Loucy (cell line): ENCODE measurements at regions not wholly inside any gene's neighbourhood (a gene's known extent, or its start where the extent isn't known, plus 50 kb on each side); places are given as distances from the start of the nearest gene placed in this dataset.

Experiments used
- H2AFZ ChIP-seq: fragments of 200-600 bp; sonication (generic); 2 replicates; pipeline ENCODE4 v1.6.0; 2016; ENCODE audit warnings: antibody characterized with exemption, mild to moderate bottlenecking, low read length, moderate library complexity
- H3F3A ChIP-seq: fragments of 200-600 bp; 2 replicates; pipeline ENCODE4 v1.6.0; 2016; ENCODE audit warnings: antibody characterized with exemption, low read depth, mild to moderate bottlenecking
- H3K27me3 ChIP-seq: fragments of 200-600 bp; sonication (generic); 2 replicates; pipeline ENCODE4 v1.6.1; 2014; ENCODE audit warnings: low read length, mild to moderate bottlenecking; ENCODE audit not compliant: insufficient read depth, poor library complexity, severe bottlenecking
- H3K36me3 ChIP-seq: fragments of 200-600 bp; sonication (generic); 2 replicates; pipeline ENCODE4 v1.6.1; 2016; ENCODE audit warnings: low read length; ENCODE audit not compliant: insufficient read depth
- H3K4me1 ChIP-seq: fragments of 200-600 bp; sonication (generic); 2 replicates; pipeline ENCODE4 v1.5.1; 2014; ENCODE audit warnings: low read length, mild to moderate bottlenecking; ENCODE audit not compliant: insufficient read depth, poor library complexity, severe bottlenecking
- H3K4me2 ChIP-seq: fragments of 200-600 bp; sonication (generic); 2 replicates; pipeline ENCODE4 v1.6.0; 2014; ENCODE audit warnings: antibody characterized with exemption, low read length, low read depth, mild to moderate bottlenecking; ENCODE audit not compliant: poor library complexity, severe bottlenecking
- H3K4me3 ChIP-seq: fragments of 200-600 bp; sonication (generic); 2 replicates; pipeline ENCODE4 v1.5.1; 2014; ENCODE audit warnings: low read length, mild to moderate bottlenecking, mixed read lengths; ENCODE audit not compliant: poor library complexity, severe bottlenecking
- H3K79me2 ChIP-seq: fragments of 200-600 bp; sonication (generic); 2 replicates; pipeline ENCODE4 v1.6.1; 2014; ENCODE audit warnings: low read length; ENCODE audit not compliant: insufficient read depth
- H3K9ac ChIP-seq: fragments of 200-600 bp; sonication (generic); 2 replicates; pipeline ENCODE4 v1.6.0; 2014; ENCODE audit warnings: mild to moderate bottlenecking, low read depth, low read length, moderate library complexity; ENCODE audit not compliant: poor library complexity, severe bottlenecking
- H3K9me2 ChIP-seq: fragments of 200-600 bp; sonication (generic); replicated peaks from 2 replicates; pipeline ENCODE4 v1.6.1; 2016; ENCODE audit warnings: low read depth, low read length, mixed read lengths
- H3K9me3 ChIP-seq: fragments of 200-600 bp; sonication (generic); 2 replicates; pipeline ENCODE4 v1.6.1; 2014; ENCODE audit warnings: mild to moderate bottlenecking, antibody characterized with exemption, low read length, low read depth; ENCODE audit not compliant: insufficient read depth
- H4K20me1 ChIP-seq: fragments of 200-600 bp; sonication (generic); 2 replicates; pipeline ENCODE4 v1.6.0; 2014; ENCODE audit warnings: antibody characterized with exemption, low read length, mild to moderate bottlenecking; ENCODE audit not compliant: insufficient read depth, poor library complexity, severe bottlenecking
- EZH2phosphoT487 ChIP-seq: fragments of 200-600 bp; IDR thresholded peaks from 2 replicates; pipeline ENCODE4 v1.6.1; 2018; ENCODE audit warnings: antibody characterized with exemption, mild to moderate bottlenecking, moderate library complexity, borderline replicate concordance
- TF ChIP-seq, protein P1 (sequence below): fragments of 200-600 bp; sonication (generic); conservative IDR thresholded peaks from 2 replicates; pipeline ENCODE4 v1.5.1; 2014; ENCODE audit warnings: mild to moderate bottlenecking, antibody characterized with exemption, low read length

- TF ChIP-seq, protein P1, sequence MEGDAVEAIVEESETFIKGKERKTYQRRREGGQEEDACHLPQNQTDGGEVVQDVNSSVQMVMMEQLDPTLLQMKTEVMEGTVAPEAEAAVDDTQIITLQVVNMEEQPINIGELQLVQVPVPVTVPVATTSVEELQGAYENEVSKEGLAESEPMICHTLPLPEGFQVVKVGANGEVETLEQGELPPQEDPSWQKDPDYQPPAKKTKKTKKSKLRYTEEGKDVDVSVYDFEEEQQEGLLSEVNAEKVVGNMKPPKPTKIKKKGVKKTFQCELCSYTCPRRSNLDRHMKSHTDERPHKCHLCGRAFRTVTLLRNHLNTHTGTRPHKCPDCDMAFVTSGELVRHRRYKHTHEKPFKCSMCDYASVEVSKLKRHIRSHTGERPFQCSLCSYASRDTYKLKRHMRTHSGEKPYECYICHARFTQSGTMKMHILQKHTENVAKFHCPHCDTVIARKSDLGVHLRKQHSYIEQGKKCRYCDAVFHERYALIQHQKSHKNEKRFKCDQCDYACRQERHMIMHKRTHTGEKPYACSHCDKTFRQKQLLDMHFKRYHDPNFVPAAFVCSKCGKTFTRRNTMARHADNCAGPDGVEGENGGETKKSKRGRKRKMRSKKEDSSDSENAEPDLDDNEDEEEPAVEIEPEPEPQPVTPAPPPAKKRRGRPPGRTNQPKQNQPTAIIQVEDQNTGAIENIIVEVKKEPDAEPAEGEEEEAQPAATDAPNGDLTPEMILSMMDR: no peak
- TF ChIP-seq EZH2phosphoT487: no peak
- Histone ChIP-seq H3K4me2 (no peak overlapping the region), H3K79me2 (no peaks in the 10 kb centered on the region), H3F3A (no peaks in the 10 kb centered on the region), H3K9ac (no peak overlapping the region), H3K27me3 (no peaks in the 10 kb centered on the region), H3K9me2 (no peaks in the 10 kb centered on the region), H3K4me3 (no peak overlapping the region), H3K9me3 (no peaks in the 10 kb centered on the region), H2AFZ (no peak overlapping the region), H4K20me1 (no peaks in the 10 kb centered on the region), H3K4me1 (peaks cover 4% of the 10 kb centered on the region), H3K36me3 (no peaks in the 10 kb centered on the region)
Observed at GRCh38 chr5:89425062-89425461, 542.1 kb upstream of the MEF2C start.

DNA sequence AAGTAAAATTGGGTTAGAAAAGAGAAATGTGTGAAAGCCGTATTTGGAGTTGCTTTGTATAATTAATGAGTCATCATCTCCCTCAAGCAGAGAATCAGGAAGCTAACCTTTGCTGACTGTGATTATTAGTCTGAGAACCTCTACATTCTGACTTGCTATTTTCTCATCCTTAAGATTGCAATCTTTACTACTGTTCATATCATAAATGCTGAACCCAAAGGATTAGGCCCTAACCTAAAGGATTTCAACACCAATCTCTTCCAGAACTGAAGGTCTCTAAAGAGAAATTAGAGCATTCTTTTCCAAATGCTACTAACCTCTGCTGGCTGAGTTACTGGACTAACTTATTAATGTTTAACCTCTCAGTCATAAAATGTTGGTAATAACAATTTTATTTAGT is 538.1 kb upstream of the MEF2C start:
- Histone ChIP-seq H3K36me3 (no peaks in the 10 kb centered on the region), H3K9me3 (no peaks in the 10 kb centered on the region), H3K9me2 (no peaks in the 10 kb centered on the region), H3K4me3 (no peak overlapping the region), H4K20me1 (no peaks in the 10 kb centered on the region), H3F3A (no peaks in the 10 kb centered on the region), H3K27me3 (no peaks in the 10 kb centered on the region), H2AFZ (no peak overlapping the region), H3K79me2 (no peaks in the 10 kb centered on the region), H3K4me2 (no peak overlapping the region), H3K9ac (no peak overlapping the region), H3K4me1 (peaks cover 4% of the 10 kb centered on the region)
- TF ChIP-seq EZH2phosphoT487: no peak
- TF ChIP-seq, protein P1: no peak

DNA sequence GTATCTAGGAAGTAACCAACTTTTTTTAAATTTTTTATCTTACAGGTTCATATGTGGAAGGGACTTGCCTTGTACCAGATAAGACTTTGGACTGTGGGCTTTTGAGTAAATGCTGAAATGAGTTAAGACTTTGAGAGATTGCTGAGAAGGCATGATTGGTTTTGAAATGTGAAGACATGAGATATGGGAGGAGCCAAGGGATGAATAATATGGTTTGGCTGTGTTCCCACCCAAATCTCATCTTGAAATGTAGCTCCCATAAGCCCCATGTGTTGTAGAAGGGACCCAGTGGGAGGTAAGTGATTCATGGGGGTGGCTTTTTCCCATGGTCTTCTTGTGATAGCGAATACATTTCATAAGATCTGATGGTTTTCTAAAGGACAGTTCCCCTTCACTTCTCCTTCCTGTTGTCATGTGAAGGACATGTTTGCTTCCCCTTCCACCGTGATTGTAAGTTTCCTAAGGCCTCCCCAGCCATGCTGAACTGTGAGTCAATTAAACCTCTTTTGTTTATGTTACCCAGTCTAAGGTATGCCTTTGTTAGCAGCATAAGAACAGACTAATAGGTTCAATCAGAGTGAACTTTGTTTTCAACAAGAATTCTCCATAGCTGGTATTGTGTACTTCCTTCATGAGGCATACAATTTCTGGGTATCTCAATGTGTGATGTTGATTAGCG is 535.6 kb upstream of the MEF2C start:
- TF ChIP-seq, protein P1: no peak
- no peak for TF ChIP-seq EZH2phosphoT487
- no peaks in the 10 kb centered on the region for H3K9me2 ChIP-seq
- H3K79me2 ChIP-seq: no peaks in the 10 kb centered on the region
- no peak overlapping the region for H3K4me3 ChIP-seq
- H3K4me2 ChIP-seq: no peak overlapping the region
- no peaks in the 10 kb centered on the region for H4K20me1 ChIP-seq
- H3K4me1 ChIP-seq: peaks cover 4% of the 10 kb centered on the region
- H2AFZ ChIP-seq: no peak overlapping the region
- no peaks in the 10 kb centered on the region for H3F3A ChIP-seq
- no peaks in the 10 kb centered on the region for H3K9me3 ChIP-seq
- H3K9ac ChIP-seq: no peak overlapping the region
- no peaks in the 10 kb centered on the region for H3K27me3 ChIP-seq
- H3K36me3 ChIP-seq: no peaks in the 10 kb centered on the region
